ENCODE measurements at regions not wholly inside any gene's neighbourhood (a gene's known extent, or its start where the extent isn't known, plus 50 kb on each side); places are given as distances from the start of the nearest gene placed in this dataset.

GRCh38 chr18:72692086-72692485 is 147.9 kb upstream of the CBLN2 start:
- DNase-seq = no peak

DNA sequence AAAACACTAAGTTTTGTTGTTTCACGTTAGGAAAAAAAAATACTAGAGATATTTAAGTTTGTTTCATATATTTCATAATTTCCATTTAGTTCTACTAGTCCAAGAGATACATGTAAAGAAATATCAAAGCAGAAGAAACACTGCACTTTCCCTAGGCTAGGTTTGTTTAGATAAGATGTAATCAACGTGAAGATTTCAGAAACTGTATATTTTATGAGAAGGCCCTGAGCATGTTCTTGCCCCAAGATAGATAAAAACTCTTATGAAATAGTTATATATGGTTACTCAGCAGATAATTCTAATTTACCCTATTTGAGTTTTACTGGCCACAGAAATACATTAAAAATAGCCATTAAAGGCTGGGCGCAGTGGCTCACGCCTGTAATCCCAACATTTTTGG is 143.6 kb upstream of the CBLN2 start:
- no peak for DNase-seq

- no peak for DNase-seq
Measured at GRCh38 chr18:72675394-72675793, 131.3 kb upstream of the CBLN2 start.

GRCh38 chr18:72674710-72675109 is 130.6 kb upstream of the CBLN2 start:
- peak; percentile 52 for DNase-seq

- no peak for DNase-seq
Measured at GRCh38 chr18:72673242-72673641, 129.1 kb upstream of the CBLN2 start.

GRCh38 chr18:72672364-72673184 is 128.4 kb upstream of the CBLN2 start:
- DNase-seq = no peak

DNA sequence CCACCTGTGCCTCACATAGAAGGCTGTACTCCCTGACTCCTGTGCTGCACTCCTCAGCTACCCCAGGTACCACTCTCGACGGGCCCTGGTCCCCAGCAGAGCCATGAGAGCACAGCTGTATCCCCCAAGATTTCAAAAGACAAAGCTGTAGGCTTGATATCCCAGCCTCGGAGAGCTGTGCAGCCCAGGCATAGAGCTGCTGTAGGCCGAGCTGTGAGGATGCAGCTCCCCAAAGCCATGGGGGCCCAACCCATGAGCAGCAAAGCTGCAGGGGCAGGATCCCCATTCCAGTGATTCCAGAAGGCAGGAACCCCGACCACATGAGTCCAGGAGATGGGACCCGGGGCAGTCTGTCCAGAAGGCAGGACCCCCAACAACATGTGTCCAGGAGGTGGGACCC is 123.8 kb upstream of the CBLN2 start:
- no peak for DNase-seq

DNA sequence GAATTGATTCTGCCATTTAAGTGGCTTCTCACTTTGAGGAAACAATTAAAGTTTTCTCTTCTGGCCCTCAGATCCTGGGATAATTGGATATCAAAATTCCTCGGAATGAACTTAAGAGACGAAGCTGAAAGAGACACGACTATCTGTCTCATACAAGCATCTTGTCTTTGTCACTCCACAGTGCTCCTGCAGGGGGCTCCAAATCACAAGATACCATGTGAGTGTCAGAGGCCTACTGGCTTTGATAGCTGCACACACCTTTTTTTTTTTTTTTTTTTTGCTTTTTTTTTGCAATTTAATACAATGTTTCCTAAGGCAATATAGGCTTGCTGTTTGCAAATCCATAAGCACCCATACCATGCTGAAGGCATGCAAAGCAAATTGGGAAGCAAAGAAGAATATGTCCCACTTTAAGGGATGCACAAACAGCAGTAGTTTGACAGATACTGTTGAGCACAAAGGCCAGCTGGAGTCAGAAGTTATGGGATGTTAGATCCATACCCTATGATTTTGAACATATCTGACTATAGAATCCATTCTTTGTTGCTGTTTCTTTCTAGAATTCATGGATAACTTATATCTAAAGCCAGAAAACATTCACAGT is 109.0 kb upstream of the CBLN2 start:
- no peak for DNase-seq

- DNase-seq = no peak
Measured at GRCh38 chr18:72651033-72651432, 106.9 kb upstream of the CBLN2 start.

GRCh38 chr18:72648481-72648960 is 104.4 kb upstream of the CBLN2 start:
- no peak for DNase-seq

DNA sequence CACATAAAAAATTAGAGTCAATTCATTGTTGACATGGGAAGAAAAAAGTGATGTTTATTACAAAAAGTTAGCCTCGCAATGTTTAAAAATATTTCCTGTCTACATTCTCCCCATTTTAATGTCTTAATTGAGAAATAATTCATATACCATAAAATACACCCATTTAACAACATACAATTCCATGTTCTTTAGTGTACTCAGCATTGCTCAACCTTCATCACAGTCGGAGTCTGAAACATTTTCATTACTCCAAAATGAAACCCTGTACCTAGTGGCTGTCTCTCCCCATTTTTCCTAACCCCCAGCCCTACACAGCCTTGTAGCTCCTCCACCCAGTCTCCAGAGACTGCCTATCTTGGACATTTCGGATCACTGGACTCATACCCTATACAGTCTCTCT is 103.9 kb upstream of the CBLN2 start:
- DNase-seq = no peak

DNA sequence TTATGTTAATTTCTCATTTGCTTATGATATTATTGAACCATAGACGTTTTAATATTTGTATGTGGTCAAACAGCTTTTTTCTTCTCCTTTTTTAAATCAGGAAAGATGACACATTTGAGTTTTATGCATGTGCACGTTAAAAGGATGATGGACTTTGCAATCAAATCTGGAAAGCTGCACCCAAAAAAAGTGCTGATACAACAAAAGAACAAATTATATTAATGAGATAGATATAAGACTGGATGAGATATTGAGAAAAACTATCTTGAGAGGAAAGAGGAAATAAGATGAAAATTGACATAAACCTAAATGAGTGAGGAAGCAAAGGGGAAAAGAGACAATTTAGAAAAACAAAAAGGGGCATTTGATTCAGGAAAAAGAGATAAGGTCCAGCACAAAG is 96.4 kb upstream of the CBLN2 start:
- DNase-seq = no peak

DNA sequence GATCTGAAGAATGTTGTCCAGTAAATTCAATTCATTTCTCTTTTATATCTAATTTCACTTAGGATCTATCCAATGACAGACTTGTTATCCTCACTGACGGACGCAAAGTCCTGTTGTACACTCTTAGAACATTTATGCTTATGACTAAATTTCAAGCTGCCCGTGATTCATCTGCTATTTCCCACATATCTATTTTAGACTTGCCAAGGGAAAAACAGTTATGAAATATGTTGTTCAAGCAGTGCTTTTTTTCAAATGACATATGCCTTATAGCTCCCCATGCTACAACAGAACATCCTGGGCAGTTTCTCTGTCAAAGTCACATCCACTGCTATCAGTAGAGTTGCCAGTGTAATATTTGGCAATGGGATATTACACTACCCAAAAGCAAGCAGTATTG is 94.2 kb upstream of the CBLN2 start:
- no peak for DNase-seq

GRCh38 chr18:72637721-72638120 is 93.6 kb upstream of the CBLN2 start:
- no peak for DNase-seq

DNA sequence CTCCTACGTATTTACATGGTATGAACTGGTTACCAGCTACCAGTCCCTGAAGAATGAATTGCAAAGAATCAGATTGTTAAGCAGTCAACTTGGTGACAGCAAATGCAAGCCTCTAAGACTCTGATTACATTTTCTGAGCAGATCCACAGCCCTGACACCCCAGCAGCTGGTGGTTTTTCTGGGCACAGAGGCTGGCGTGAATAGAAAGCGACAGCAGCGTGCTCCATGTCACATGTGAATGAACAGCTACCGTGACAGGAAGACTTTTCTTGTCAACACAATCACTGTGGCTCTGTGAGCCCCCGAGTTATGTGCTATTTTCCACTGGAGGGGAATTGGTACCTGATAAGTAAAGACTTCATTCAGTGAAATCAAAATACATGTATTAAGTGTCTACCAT is 93.2 kb upstream of the CBLN2 start:
- DNase-seq = no peak

DNA sequence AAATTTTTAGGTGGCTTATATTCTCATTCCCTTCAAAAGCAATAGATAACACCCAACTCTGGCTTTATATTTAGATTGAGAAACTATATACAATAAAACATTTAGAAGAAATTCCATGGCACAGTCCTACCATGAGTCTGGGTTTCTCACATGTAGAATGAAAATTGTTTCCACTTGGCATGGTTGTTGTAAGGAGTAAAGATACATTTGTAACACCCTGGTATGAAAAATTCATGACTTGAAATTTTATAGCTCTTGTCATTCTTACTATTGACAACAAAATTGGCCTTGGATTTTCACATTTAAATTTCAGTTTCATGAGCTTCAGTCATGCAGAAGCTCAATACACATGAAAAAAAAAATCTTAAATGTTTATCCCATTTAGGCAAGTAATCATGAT is 92.5 kb upstream of the CBLN2 start:
- no peak for DNase-seq

DNA sequence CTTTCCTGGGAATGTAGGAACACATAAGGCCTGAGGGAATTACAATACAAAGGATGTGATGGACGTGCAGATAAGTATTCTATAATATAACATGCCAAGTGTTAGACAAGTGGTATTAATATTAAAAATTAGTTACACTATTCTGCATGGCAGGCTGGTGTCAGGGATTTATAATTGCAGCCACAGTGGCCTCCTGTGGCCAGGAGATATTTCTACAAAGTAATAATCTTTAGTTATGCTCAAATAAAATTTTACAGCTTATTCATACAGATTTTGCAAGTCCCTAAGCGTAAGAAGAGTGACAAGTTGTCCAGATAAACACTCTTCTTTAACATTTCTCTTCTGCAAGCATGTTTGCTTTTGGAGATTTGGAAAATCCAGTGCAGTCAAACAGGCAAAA is 90.4 kb upstream of the CBLN2 start:
- no peak for DNase-seq

DNA sequence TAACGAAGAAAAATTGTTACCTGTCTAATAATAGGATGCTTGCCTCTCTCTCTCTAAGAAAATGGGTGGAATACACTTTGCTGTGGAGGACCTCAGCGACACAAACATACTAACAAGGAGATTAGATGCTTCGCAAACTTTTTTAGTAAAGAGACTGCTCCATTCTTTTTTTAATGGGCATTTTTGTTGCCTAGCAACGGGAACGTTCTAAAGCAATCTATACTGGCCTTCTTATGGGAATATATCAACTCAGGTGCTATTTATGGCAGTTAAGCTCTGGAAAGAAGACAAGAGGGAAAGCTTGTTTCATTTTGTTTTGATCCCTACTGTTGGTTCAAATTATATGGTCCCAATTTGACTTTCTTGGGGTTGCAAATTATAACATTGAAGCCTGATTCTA is 86.8 kb upstream of the CBLN2 start:
- DNase-seq = no peak

DNA sequence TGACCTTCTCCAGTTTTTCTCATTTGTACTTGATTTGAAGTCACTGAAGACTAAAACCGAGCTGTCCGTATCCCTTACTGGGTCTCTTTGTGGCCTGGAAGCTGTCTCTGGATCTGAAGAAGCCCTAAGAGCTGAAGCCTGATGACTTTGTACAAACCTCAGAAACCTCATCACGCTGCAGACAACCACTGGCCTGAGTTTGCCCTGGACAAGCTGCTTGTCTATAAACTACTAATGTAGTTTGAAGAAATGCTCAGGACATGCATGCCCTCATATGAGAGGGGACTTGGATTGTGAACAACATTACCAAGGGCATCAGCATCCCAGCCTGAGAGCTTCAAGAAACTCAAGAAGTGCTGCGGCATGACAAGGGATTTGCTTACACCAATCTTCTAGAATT is 79.3 kb upstream of the CBLN2 start:
- no peak for DNase-seq

- no peak for DNase-seq
Measured at GRCh38 chr18:72613534-72613930, 69.4 kb upstream of the CBLN2 start.

- DNase-seq = no peak
Measured at GRCh38 chr18:72612894-72613533, 68.9 kb upstream of the CBLN2 start.

DNA sequence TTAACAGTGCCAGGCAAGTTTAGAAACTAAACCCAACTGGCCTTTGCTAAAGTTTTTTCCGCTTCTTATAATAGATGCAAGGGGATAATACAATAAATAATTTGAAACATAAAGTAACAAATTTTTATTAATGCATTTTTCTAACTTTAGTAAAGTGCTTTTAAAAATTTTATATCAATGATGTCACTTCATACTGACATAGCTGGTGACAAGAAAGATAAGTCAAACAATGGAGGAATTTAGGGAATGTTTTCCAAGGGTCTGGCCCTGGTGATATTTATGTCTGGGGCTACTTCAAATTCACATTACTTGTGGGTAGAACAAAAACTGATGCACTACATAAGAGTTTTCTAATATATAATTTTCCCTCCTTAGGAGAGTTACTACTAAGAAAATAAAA is 61.2 kb upstream of the CBLN2 start:
- no peak for DNase-seq

DNA sequence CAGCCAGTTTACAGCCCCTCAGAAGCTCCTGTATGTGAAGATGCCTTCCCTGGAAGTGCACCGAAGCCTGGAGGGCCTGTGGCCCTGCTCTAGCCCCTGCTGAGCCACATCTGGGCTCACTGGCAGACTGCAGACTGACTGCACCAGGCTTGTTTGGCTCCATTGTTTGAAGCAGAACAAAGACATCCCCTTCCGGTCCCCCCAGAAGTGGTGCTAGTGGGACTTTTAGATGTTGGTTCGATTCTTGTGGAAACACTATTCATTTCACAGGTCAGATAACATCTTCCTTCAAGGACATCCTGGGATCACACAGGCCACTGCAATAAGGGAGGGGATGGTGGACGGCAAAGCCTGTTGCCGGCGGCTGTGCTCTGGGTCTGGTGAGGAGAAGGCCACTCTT is 57.8 kb upstream of the CBLN2 start:
- no peak for DNase-seq

GRCh38 chr18:72601481-72601880 is 57.3 kb upstream of the CBLN2 start:
- no peak for DNase-seq
